CD4-positive, alpha-beta T cell (primary cell): ENCODE measurements at regions not wholly inside any gene's neighbourhood (a gene's known extent, or its start where the extent isn't known, plus 50 kb on each side); places are given as distances from the start of the nearest gene placed in this dataset.

Experiments
- ATAC-seq: fragments of 200-7000 bp; cut with Tn5 transposase; one replicate; pipeline ENCODE4 v1.10.0; 2022; ENCODE audit warnings: mild to moderate bottlenecking; ENCODE audit not compliant: poor library complexity
- CTCF ChIA-PET: fragments of 350-600 bp; sonication (Branson Sonifier 250); formaldehyde crosslinking; loops from one replicate; lab custom pipeline; 2021; ENCODE audit warnings: antibody characterized with exemption, inconsistent platforms; lab: Charles Lee
- POLR2A ChIA-PET: fragments of 350-600 bp; sonication (Branson Sonifier 250); formaldehyde crosslinking; loops from one replicate; lab custom pipeline; 2021; ENCODE audit warnings: antibody characterized with exemption, inconsistent platforms; lab: Charles Lee
- DNase-seq, 14 experiments: peaks; one replicate each; pipeline ENCODE4 v3.0.0-alpha.2; 2013 to 2020; ENCODE audit warnings: mixed read lengths in 2 of 14
- H3K27ac ChIP-seq, 2 donors: one replicate each; pipeline versions ENCODE4 v1.5.1 to v1.7.0; 2013; ENCODE audit warnings: low read length in 2 of 2, low read depth in 1 of 2, mild to moderate bottlenecking in 1 of 2
- H3K27me3 ChIP-seq, 2 experiments: 1 replicate in 1 of 2; 2 replicates in 1 of 2; pipeline versions ENCODE4 v1.6.1 to v1.7.0; 2013; ENCODE audit warnings: low read length in 2 of 2, control low read depth in 1 of 2, mild to moderate bottlenecking in 1 of 2, moderate library complexity in 1 of 2; ENCODE audit not compliant: insufficient read depth in 2 of 2, control insufficient read depth in 1 of 2
- H3K36me3 ChIP-seq: one replicate; pipeline ENCODE4 v1.6.1; 2013; ENCODE audit warnings: low read length, control low read depth; ENCODE audit not compliant: insufficient read depth
- H3K4me1 ChIP-seq: one replicate; pipeline ENCODE4 v1.6.1; 2013; ENCODE audit warnings: low read length, control low read depth; ENCODE audit not compliant: insufficient read depth
- H3K4me3 ChIP-seq: one replicate; pipeline ENCODE4 v1.5.1; 2013; ENCODE audit warnings: mild to moderate bottlenecking, low read length, moderate library complexity
- H3K9me3 ChIP-seq, 2 experiments: 1 replicate in 1 of 2; 2 replicates in 1 of 2; pipeline versions ENCODE4 v1.6.1 to v1.7.0; 2013; ENCODE audit warnings: low read length in 2 of 2, mild to moderate bottlenecking in 2 of 2, control low read depth in 1 of 2, moderate library complexity in 1 of 2; ENCODE audit not compliant: control insufficient read depth in 1 of 2, insufficient read depth in 1 of 2
- H3K27ac Mint-ChIP-seq: one replicate; pipeline ENCODE4 v1.8.0; 2020; ENCODE audit warnings: mixed read lengths
- H3K27me3 Mint-ChIP-seq: one replicate; pipeline ENCODE4 v1.8.0; 2021; ENCODE audit warnings: mixed read lengths
- H3K36me3 Mint-ChIP-seq: one replicate; pipeline ENCODE4 v1.8.0; 2021; ENCODE audit warnings: low read depth, mixed read lengths
- H3K4me1 Mint-ChIP-seq: one replicate; pipeline ENCODE4 v1.8.0; 2021; ENCODE audit warnings: low read depth, mixed read lengths
- H3K4me3 Mint-ChIP-seq: one replicate; pipeline ENCODE4 v1.8.0; 2020; ENCODE audit warnings: mild to moderate bottlenecking, mixed read lengths
- H3K9me3 Mint-ChIP-seq: one replicate; pipeline ENCODE4 v1.8.0; 2020; ENCODE audit warnings: mixed read lengths
- intact Hi-C, 2 experiments: fragments of 100-400 bp; cut with DNase I in 1 of 2; cut with micrococcal nuclease in 1 of 2; formaldehyde crosslinking; loops; one replicate each; pipeline versions ENCODE4 v1.15.1 to v1.9.0; 2023 to 2025; cut with DNase I, micrococcal nuclease
- TF ChIP-seq, protein P1 (sequence below): fragments of 200-600 bp; IDR thresholded peaks from one replicate; pipeline ENCODE4 v1.8.0; 2022; ENCODE audit warnings: antibody characterized with exemption, mild to moderate bottlenecking

GRCh38 chr1:228837032-228837431, 101.8 kb downstream of the RHOU start:
- ChIA-PET POLR2A (no interaction called here), CTCF (no interaction called here)
- Mint-ChIP-seq H3K36me3 (no peaks in the 10 kb centered on the region), H3K27ac (no peak overlapping the region), H3K27me3 (no peaks in the 10 kb centered on the region), H3K4me3 (no peak overlapping the region), H3K9me3 (no peaks in the 10 kb centered on the region), H3K4me1 (no peaks in the 10 kb centered on the region)
- Histone ChIP-seq H3K27me3 (no peaks in the 10 kb centered on the region), H3K36me3 (no peaks in the 10 kb centered on the region), H3K4me1 (no peaks in the 10 kb centered on the region), H3K4me3 (no peak overlapping the region), H3K9me3 (peaks cover 0 to 1% of the 10 kb centered on the region in 2 experiments), H3K27ac (no peak overlapping the region)
- no peak for ATAC-seq
- intact Hi-C loops = no loop called here
- no peak for DNase-seq
- TF ChIP-seq, protein P1, sequence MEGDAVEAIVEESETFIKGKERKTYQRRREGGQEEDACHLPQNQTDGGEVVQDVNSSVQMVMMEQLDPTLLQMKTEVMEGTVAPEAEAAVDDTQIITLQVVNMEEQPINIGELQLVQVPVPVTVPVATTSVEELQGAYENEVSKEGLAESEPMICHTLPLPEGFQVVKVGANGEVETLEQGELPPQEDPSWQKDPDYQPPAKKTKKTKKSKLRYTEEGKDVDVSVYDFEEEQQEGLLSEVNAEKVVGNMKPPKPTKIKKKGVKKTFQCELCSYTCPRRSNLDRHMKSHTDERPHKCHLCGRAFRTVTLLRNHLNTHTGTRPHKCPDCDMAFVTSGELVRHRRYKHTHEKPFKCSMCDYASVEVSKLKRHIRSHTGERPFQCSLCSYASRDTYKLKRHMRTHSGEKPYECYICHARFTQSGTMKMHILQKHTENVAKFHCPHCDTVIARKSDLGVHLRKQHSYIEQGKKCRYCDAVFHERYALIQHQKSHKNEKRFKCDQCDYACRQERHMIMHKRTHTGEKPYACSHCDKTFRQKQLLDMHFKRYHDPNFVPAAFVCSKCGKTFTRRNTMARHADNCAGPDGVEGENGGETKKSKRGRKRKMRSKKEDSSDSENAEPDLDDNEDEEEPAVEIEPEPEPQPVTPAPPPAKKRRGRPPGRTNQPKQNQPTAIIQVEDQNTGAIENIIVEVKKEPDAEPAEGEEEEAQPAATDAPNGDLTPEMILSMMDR = no peak

- no peaks in the 10 kb centered on the region for H3K36me3 Mint-ChIP-seq
These were observed 102.8 kb downstream of the RHOU start for GRCh38 chr1:228837817-228838716.

GRCh38 chr1:228838717-228839500, 103.6 kb downstream of the RHOU start:
- CTCF ChIA-PET = no interaction called here
- no peaks in the 10 kb centered on the region for H3K4me1 ChIP-seq
- intact Hi-C loops = no loop called here
- TF ChIP-seq, protein P1 = no peak
- Mint-ChIP-seq H3K36me3 (no peaks in the 10 kb centered on the region), H3K4me3 (no peak overlapping the region), H3K4me1 (no peaks in the 10 kb centered on the region), H3K9me3 (peaks cover 8% of the 10 kb centered on the region), H3K27me3 (no peaks in the 10 kb centered on the region), H3K27ac (no peak overlapping the region)
- POLR2A ChIA-PET = no interaction called here
- H3K9me3 ChIP-seq = peaks cover 7 to 14% of the 10 kb centered on the region in 2 experiments
- no peak overlapping the region for H3K4me3 ChIP-seq
- H3K27ac ChIP-seq = no peak overlapping the region
- no peak for ATAC-seq
- H3K27me3 ChIP-seq = no peaks in the 10 kb centered on the region
- H3K36me3 ChIP-seq = no peaks in the 10 kb centered on the region
- no peak for DNase-seq

More at GRCh38 chr1:228837817-228838716, 102.8 kb downstream of the RHOU start:
- no peaks in the 10 kb centered on the region for H3K27me3 ChIP-seq
- ChIA-PET CTCF (no interaction called here), POLR2A (no interaction called here)
- ATAC-seq (no peak), DNase-seq (peak in 2 of 14 experiments; percentile 38 to 47)
- H3K27ac Mint-ChIP-seq = no peak overlapping the region
- H3K4me1 Mint-ChIP-seq = no peaks in the 10 kb centered on the region
- H3K27me3 Mint-ChIP-seq = no peaks in the 10 kb centered on the region
- intact Hi-C loops = no loop called here
- peaks cover 6 to 11% of the 10 kb centered on the region in 2 experiments for H3K9me3 ChIP-seq
- no peak overlapping the region for H3K27ac ChIP-seq
- peaks cover 6% of the 10 kb centered on the region for H3K9me3 Mint-ChIP-seq
- no peaks in the 10 kb centered on the region for H3K4me1 ChIP-seq
- TF ChIP-seq, protein P1 = no peak
- no peak overlapping the region for H3K4me3 ChIP-seq
- no peaks in the 10 kb centered on the region for H3K36me3 ChIP-seq
- H3K4me3 Mint-ChIP-seq = no peak overlapping the region
